Esophagus squamous epithelium (tissue), 5 donors: ENCODE measurements at regions not wholly inside any gene's neighbourhood (a gene's known extent, or its start where the extent isn't known, plus 50 kb on each side); places are given as distances from the start of the nearest gene placed in this dataset.

ENCODE experiments used
- DNase-seq: peaks from one replicate; lab custom pipeline; 2025; lab: John Stamatoyannopoulos, UW
- H3K27ac ChIP-seq, 4 donors: fragments of 200-600 bp; sonication (generic); one replicate each; pipeline ENCODE4 v1.5.1; 2016 to 2019; ENCODE audit warnings: mild to moderate bottlenecking in 1 of 4
- H3K27me3 ChIP-seq, 4 donors: fragments of 200-600 bp; sonication (generic); 1 replicate in 3 of 4; 2 replicates in 1 of 4; pipeline versions ENCODE4 v1.5.1 to v1.6.0; 2017 to 2021; ENCODE audit warnings: antibody characterized with exemption in 1 of 4
- H3K36me3 ChIP-seq, 3 donors: fragments of 200-600 bp; sonication (generic); one replicate each; pipeline ENCODE4 v1.5.1; 2016 to 2019
- H3K4me1 ChIP-seq, 3 donors: fragments of 200-600 bp; sonication (generic); one replicate each; pipeline ENCODE4 v1.5.1; 2017 to 2019
- H3K4me3 ChIP-seq, 4 donors: fragments of 200-600 bp; sonication (generic); 1 replicate in 3 of 4; 2 replicates in 1 of 4; pipeline ENCODE4 v1.5.1; 2016 to 2019; ENCODE audit warnings: mild to moderate bottlenecking in 2 of 4, moderate library complexity in 1 of 4
- H3K9me3 ChIP-seq, 3 donors: fragments of 200-600 bp; sonication (generic); one replicate each; pipeline ENCODE4 v1.5.1; 2016 to 2019
- CTCF ChIP-seq, 6 experiments: fragments of 450-650 bp in 4 of 6; fragments of 200-600 bp in 2 of 6; sonication (generic) in 2 of 6; IDR thresholded peaks; one replicate each; pipeline ENCODE4 v1.5.1; 2016 to 2019; ENCODE audit warnings: antibody characterized with exemption in 6 of 6, mild to moderate bottlenecking in 4 of 6, moderate library complexity in 4 of 6
- POLR2A ChIP-seq, 4 donors: fragments of 450-650 bp; IDR thresholded peaks; one replicate each; pipeline ENCODE4 v1.6.1; 2017; ENCODE audit warnings: antibody characterized with exemption in 4 of 4, mild to moderate bottlenecking in 4 of 4, moderate library complexity in 3 of 4
- WGBS, 2 donors: methylation state at CpG; one replicate each; pipeline ENCODE4 v1.1.5; 2018; 5-methylcytosine and 5-hydroxymethylcytosine counted together
- intact Hi-C: fragments of 100-400 bp; cut with DNase I; formaldehyde crosslinking; loops from one replicate; pipeline ENCODE4 v1.15.0; 2022
- donor health status: DM: yes; HTN: yes; CAD: no.

GRCh38 chr4:111808174-111808573 lies 337.1 kb upstream of the FAM241A start:
- no peak overlapping the region for H3K4me3 ChIP-seq
- H3K27ac ChIP-seq, result no peak overlapping the region
- H3K36me3 ChIP-seq, result no peaks in the 10 kb centered on the region
- no peaks in the 10 kb centered on the region for H3K9me3 ChIP-seq
- no peak for DNase-seq
- H3K27me3 ChIP-seq, result no peaks in the 10 kb centered on the region
- no peaks in the 10 kb centered on the region for H3K4me1 ChIP-seq
- WGBS, 2 donors, result 15 to 21% methylated on average over 1 to 2 of the region's 2 CpGs
- intact Hi-C loops, result no loop called here
- TF ChIP-seq POLR2A (IDR thresholded peaks at IDR 0.05) (no peak), CTCF (IDR thresholded peaks at IDR 0.05) (no peak)

- 69 to 74% methylated on average over 2 of the region's 2 CpGs for WGBS, 2 donors
- Histone ChIP-seq H3K36me3 (no peaks in the 10 kb centered on the region), H3K9me3 (no peaks in the 10 kb centered on the region), H3K4me3 (no peak overlapping the region), H3K27ac (no peak overlapping the region), H3K27me3 (no peaks in the 10 kb centered on the region), H3K4me1 (no peaks in the 10 kb centered on the region)
- TF ChIP-seq CTCF (IDR thresholded peaks at IDR 0.05) (no peak), POLR2A (IDR thresholded peaks at IDR 0.05) (no peak)
- intact Hi-C loops, result no loop called here
- no peak for DNase-seq
These were observed 333.6 kb upstream of the FAM241A start for GRCh38 chr4:111811661-111812060.

GRCh38 chr4:111812114-111812513 lies 333.1 kb upstream of the FAM241A start:
- Histone ChIP-seq H3K4me1 (no peaks in the 10 kb centered on the region), H3K9me3 (no peaks in the 10 kb centered on the region), H3K4me3 (no peak overlapping the region), H3K27ac (no peak overlapping the region), H3K36me3 (no peaks in the 10 kb centered on the region), H3K27me3 (no peaks in the 10 kb centered on the region)
- WGBS, 2 donors, result 72 to 75% methylated on average over 3 of the region's 3 CpGs
- TF ChIP-seq CTCF (IDR thresholded peaks at IDR 0.05), result no peak
- TF ChIP-seq POLR2A (IDR thresholded peaks at IDR 0.05), result no peak
- intact Hi-C loops, result no loop called here
- DNase-seq, result no peak

- no peak overlapping the region for H3K27ac ChIP-seq
- DNase-seq, result no peak
- no peak overlapping the region for H3K4me3 ChIP-seq
- 55 to 58% methylated on average over 1 of the region's 1 CpG for WGBS, 2 donors
- no peaks in the 10 kb centered on the region for H3K4me1 ChIP-seq
- H3K36me3 ChIP-seq, result no peaks in the 10 kb centered on the region
- peaks cover 0 to under 1% (median 0%) of the 10 kb centered on the region in 3 donors for H3K9me3 ChIP-seq
- intact Hi-C loops, result no loop called here
- TF ChIP-seq CTCF (IDR thresholded peaks at IDR 0.05) (no peak), POLR2A (IDR thresholded peaks at IDR 0.05) (no peak)
- no peaks in the 10 kb centered on the region for H3K27me3 ChIP-seq
These were observed 332.5 kb upstream of the FAM241A start for GRCh38 chr4:111812760-111813159.

GRCh38 chr4:111813555-111814140 lies 331.6 kb upstream of the FAM241A start:
- Histone ChIP-seq H3K27ac (no peak overlapping the region), H3K4me1 (no peaks in the 10 kb centered on the region), H3K36me3 (no peaks in the 10 kb centered on the region), H3K27me3 (no peaks in the 10 kb centered on the region), H3K9me3 (peaks cover 0 to 8% (median 0%) of the 10 kb centered on the region in 3 donors), H3K4me3 (no peak overlapping the region)
- no peak for DNase-seq
- TF ChIP-seq POLR2A (IDR thresholded peaks at IDR 0.05) (no peak), CTCF (IDR thresholded peaks at IDR 0.05) (no peak)
- intact Hi-C loops, result no loop called here
- WGBS, 2 donors, result 37 to 50% methylated on average over 3 of the region's 3 CpGs
